ENCODE measurements at regions not wholly inside any gene's neighbourhood (a gene's known extent, or its start where the extent isn't known, plus 50 kb on each side); places are given as distances from the start of the nearest gene placed in this dataset.

- peaks cover 24% of the 10 kb centered on the region; the same call in 1 of the 2 replicates for H3K27me3 ChIP-seq (ENCODE audit: low read depth, low read length)
- TF ChIP-seq EZH2phosphoT487 (IDR thresholded peaks at IDR 0.05; ENCODE audit: low read depth), result no peak
- no peak for TF ChIP-seq CTCF (IDR thresholded peaks at IDR 0.05; ENCODE audit: low read depth, low read length)
- no peak overlapping the region for H3K9ac ChIP-seq (ENCODE audit: low read length)
- H3K4me1 ChIP-seq (ENCODE audit: low read length), result no peaks in the 10 kb centered on the region
- H2AFZ ChIP-seq (ENCODE audit: low read depth, low read length), result no peak overlapping the region
- no peaks in the 10 kb centered on the region for H3K9me3 ChIP-seq (ENCODE audit: insufficient read depth, low read length)
- no peaks in the 10 kb centered on the region for H3K36me3 ChIP-seq (replicated peaks; ENCODE audit: low read depth, low read length)
- no peak overlapping the region for H3K4me2 ChIP-seq (ENCODE audit: low read length)
- no peak overlapping the region for H3K4me3 ChIP-seq (ENCODE audit: low read length)
- H4K20me1 ChIP-seq (ENCODE audit: insufficient read depth, low read length), result no peaks in the 10 kb centered on the region
- H3K79me2 ChIP-seq (ENCODE audit: low read length), result no peaks in the 10 kb centered on the region
- H3K27ac ChIP-seq (ENCODE audit: low read length), result no peak overlapping the region
Observed at GRCh38 chr20:39246436-39246835, 284.3 kb downstream of the DHX35 start.

GRCh38 chr20:39245685-39246311 is 283.7 kb downstream of the DHX35 start:
- Histone ChIP-seq H3K27ac (ENCODE audit: low read length) (no peak overlapping the region), H3K4me3 (ENCODE audit: low read length) (no peak overlapping the region), H3K36me3 (replicated peaks; ENCODE audit: low read depth, low read length) (no peaks in the 10 kb centered on the region), H3K4me2 (ENCODE audit: low read length) (no peak overlapping the region), H3K79me2 (ENCODE audit: low read length) (no peaks in the 10 kb centered on the region), H3K9ac (ENCODE audit: low read length) (no peak overlapping the region), H4K20me1 (ENCODE audit: insufficient read depth, low read length) (no peaks in the 10 kb centered on the region), H3K4me1 (ENCODE audit: low read length) (peaks cover 3% of the 10 kb centered on the region; the same call in 1 of the 2 replicates), H3K9me3 (ENCODE audit: insufficient read depth, low read length) (no peaks in the 10 kb centered on the region), H2AFZ (ENCODE audit: low read depth, low read length) (no peak overlapping the region), H3K27me3 (ENCODE audit: low read depth, low read length) (peaks cover 24% of the 10 kb centered on the region; the same call in 1 of the 2 replicates)
- no peak for TF ChIP-seq EZH2phosphoT487 (IDR thresholded peaks at IDR 0.05; ENCODE audit: low read depth)
- TF ChIP-seq CTCF (IDR thresholded peaks at IDR 0.05; ENCODE audit: low read depth, low read length), result no peak

GRCh38 chr20:39243962-39244361 is 281.8 kb downstream of the DHX35 start:
- no peak overlapping the region for H3K4me2 ChIP-seq (ENCODE audit: low read length)
- no peak overlapping the region for H3K9ac ChIP-seq (ENCODE audit: low read length)
- H4K20me1 ChIP-seq (ENCODE audit: insufficient read depth, low read length), result no peaks in the 10 kb centered on the region
- no peak overlapping the region for H2AFZ ChIP-seq (ENCODE audit: low read depth, low read length)
- no peak overlapping the region for H3K4me3 ChIP-seq (ENCODE audit: low read length)
- H3K27ac ChIP-seq (ENCODE audit: low read length), result no peak overlapping the region
- no peaks in the 10 kb centered on the region for H3K79me2 ChIP-seq (ENCODE audit: low read length)
- H3K9me3 ChIP-seq (ENCODE audit: insufficient read depth, low read length), result no peaks in the 10 kb centered on the region
- H3K27me3 ChIP-seq (ENCODE audit: low read depth, low read length), result peaks cover 24% of the 10 kb centered on the region; the same call in 1 of the 2 replicates
- H3K4me1 ChIP-seq (ENCODE audit: low read length), result peaks cover 3% of the 10 kb centered on the region; the same call in 1 of the 2 replicates
- no peaks in the 10 kb centered on the region for H3K36me3 ChIP-seq (replicated peaks; ENCODE audit: low read depth, low read length)
- TF ChIP-seq EZH2phosphoT487 (IDR thresholded peaks at IDR 0.05; ENCODE audit: low read depth) (no peak), CTCF (IDR thresholded peaks at IDR 0.05; ENCODE audit: low read depth, low read length) (no peak)

- no peak overlapping the region for H3K9ac ChIP-seq (ENCODE audit: low read length)
- H3K27ac ChIP-seq (ENCODE audit: low read length), result no peak overlapping the region
- H3K9me3 ChIP-seq (ENCODE audit: insufficient read depth, low read length), result no peaks in the 10 kb centered on the region
- H3K4me2 ChIP-seq (ENCODE audit: low read length), result no peak overlapping the region
- no peaks in the 10 kb centered on the region for H3K36me3 ChIP-seq (replicated peaks; ENCODE audit: low read depth, low read length)
- H3K4me1 ChIP-seq (ENCODE audit: low read length), result peaks cover 3% of the 10 kb centered on the region; the same call in 1 of the 2 replicates
- peaks cover 27% of the 10 kb centered on the region; the same call in 1 of the 2 replicates for H3K27me3 ChIP-seq (ENCODE audit: low read depth, low read length)
- TF ChIP-seq EZH2phosphoT487 (IDR thresholded peaks at IDR 0.05; ENCODE audit: low read depth) (no peak), CTCF (IDR thresholded peaks at IDR 0.05; ENCODE audit: low read depth, low read length) (no peak)
- no peaks in the 10 kb centered on the region for H4K20me1 ChIP-seq (ENCODE audit: insufficient read depth, low read length)
- H3K79me2 ChIP-seq (ENCODE audit: low read length), result no peaks in the 10 kb centered on the region
- H3K4me3 ChIP-seq (ENCODE audit: low read length), result no peak overlapping the region
- H2AFZ ChIP-seq (ENCODE audit: low read depth, low read length), result no peak overlapping the region
Observed at GRCh38 chr20:39242614-39243013, 280.5 kb downstream of the DHX35 start.
